HEK293 (cell line): ENCODE measurements at regions not wholly inside any gene's neighbourhood (a gene's known extent, or its start where the extent isn't known, plus 50 kb on each side); places are given as distances from the start of the nearest gene placed in this dataset.
A peak's percentile ranks its signal among the peaks of the same experiment; 100 is the strongest.

Experiments used
- CTCF ChIA-PET: fragments of 350-600 bp; formaldehyde crosslinking; extraction: SDS; loops from one replicate; lab custom pipeline; 2021; ENCODE audit warnings: antibody characterized with exemption; lab: Yijun Ruan, JAX
- POLR2A ChIA-PET: fragments of 300-600 bp; formaldehyde crosslinking; extraction: SDS; loops from one replicate; lab custom pipeline; 2020; ENCODE audit warnings: antibody characterized with exemption, inconsistent platforms; lab: Yijun Ruan, JAX
- H3K27ac ChIP-seq: fragments of 200-500 bp; sonication (Bioruptor generic); 2 replicates; pipeline ENCODE4 v1.5.1; 2014; ENCODE audit warnings: low read depth, low read length, control low read depth, inconsistent platforms; ENCODE audit errors: extremely low read depth
- H3K36me3 ChIP-seq, 2 experiments: fragments of 200-500 bp in 1 of 2; sonication (Bioruptor generic) in 1 of 2; 1 replicate in 1 of 2; 2 replicates in 1 of 2; pipeline ENCODE4 v1.5.1; 2014 to 2017; ENCODE audit warnings: inconsistent platforms in 2 of 2, low read length in 2 of 2; ENCODE audit not compliant: control insufficient read depth in 2 of 2, insufficient read depth in 1 of 2
- H3K4me1 ChIP-seq: fragments of 200-500 bp; sonication (Bioruptor generic); 2 replicates; pipeline ENCODE4 v1.5.1; 2014; ENCODE audit warnings: mild to moderate bottlenecking, low read length, inconsistent platforms; ENCODE audit not compliant: control insufficient read depth, insufficient read depth
- H3K4me3 ChIP-seq: 2 replicates; pipeline ENCODE4 v1.5.1; 2011; ENCODE audit warnings: low read depth, mild to moderate bottlenecking, control low read depth, low read length, moderate library complexity
- H3K9me3 ChIP-seq: fragments of 200-500 bp; sonication (Bioruptor generic); 2 replicates; pipeline ENCODE4 v1.5.1; 2014; ENCODE audit warnings: low read depth, low read length, inconsistent platforms; ENCODE audit not compliant: control insufficient read depth, insufficient read depth
- BCL6B ChIP-seq: fragments of 450-650 bp; formaldehyde crosslinking; IDR thresholded peaks from 2 replicates; pipeline ENCODE4 v1.5.1; 2017; ENCODE audit warnings: missing biosample characterization, missing genetic modification characterization
- KLF16 ChIP-seq: fragments of 450-650 bp; formaldehyde crosslinking; IDR thresholded peaks from 2 replicates; pipeline ENCODE4 v1.5.1; 2017; ENCODE audit warnings: missing biosample characterization, missing genetic modification characterization
- MYNN ChIP-seq: fragments of 450-650 bp; formaldehyde crosslinking; IDR thresholded peaks from 2 replicates; pipeline ENCODE4 v1.5.1; 2016; ENCODE audit warnings: missing biosample characterization, missing genetic modification characterization, borderline replicate concordance
- PRDM10 ChIP-seq: fragments of 450-650 bp; formaldehyde crosslinking; IDR thresholded peaks from 2 replicates; pipeline ENCODE4 v1.5.1; 2016; ENCODE audit warnings: missing biosample characterization, missing genetic modification characterization
- WT1 ChIP-seq: fragments of 450-650 bp; formaldehyde crosslinking; IDR thresholded peaks from 2 replicates; pipeline ENCODE4 v1.5.1; 2016; ENCODE audit warnings: missing biosample characterization, missing genetic modification characterization
- YY2 ChIP-seq: fragments of 450-650 bp; formaldehyde crosslinking; IDR thresholded peaks from 2 replicates; pipeline ENCODE4 v1.5.1; 2016; ENCODE audit warnings: missing biosample characterization, missing genetic modification characterization
- ZBTB21 ChIP-seq: fragments of 450-650 bp; formaldehyde crosslinking; IDR thresholded peaks from 2 replicates; pipeline ENCODE4 v1.5.1; 2017; ENCODE audit warnings: missing biosample characterization, missing genetic modification characterization
- ZBTB48 ChIP-seq: fragments of 450-650 bp; formaldehyde crosslinking; IDR thresholded peaks from 2 replicates; pipeline ENCODE4 v1.5.1; 2016; ENCODE audit warnings: missing biosample characterization, missing genetic modification characterization
- ZIC2 ChIP-seq: fragments of 450-650 bp; formaldehyde crosslinking; IDR thresholded peaks from 2 replicates; pipeline ENCODE4 v1.5.1; 2016; ENCODE audit warnings: missing biosample characterization, missing genetic modification characterization
- ZNF133 ChIP-seq: fragments of 450-650 bp; formaldehyde crosslinking; IDR thresholded peaks from 2 replicates; pipeline ENCODE4 v1.5.1; 2016; ENCODE audit warnings: missing biosample characterization, missing genetic modification characterization
- ZNF155 ChIP-seq: fragments of 450-650 bp; formaldehyde crosslinking; IDR thresholded peaks from 2 replicates; pipeline ENCODE4 v1.5.1; 2016; ENCODE audit warnings: missing biosample characterization, missing genetic modification characterization
- ZNF19 ChIP-seq: fragments of 450-650 bp; formaldehyde crosslinking; IDR thresholded peaks from 2 replicates; pipeline ENCODE4; 2016; ENCODE audit warnings: missing biosample characterization, missing genetic modification characterization, low read depth
- ZNF341 ChIP-seq: fragments of 450-650 bp; formaldehyde crosslinking; IDR thresholded peaks from 2 replicates; pipeline ENCODE4; 2016; ENCODE audit warnings: low read depth, missing biosample characterization, missing genetic modification characterization
- ZNF501 ChIP-seq: fragments of 450-650 bp; formaldehyde crosslinking; IDR thresholded peaks from 2 replicates; pipeline ENCODE4 v1.5.1; 2016; ENCODE audit warnings: missing biosample characterization, missing genetic modification characterization
- ZNF580 ChIP-seq: fragments of 450-650 bp; formaldehyde crosslinking; IDR thresholded peaks from 2 replicates; pipeline ENCODE4 v1.5.1; 2016; ENCODE audit warnings: missing biosample characterization, missing genetic modification characterization
- ZNF645 ChIP-seq: fragments of 450-650 bp; formaldehyde crosslinking; IDR thresholded peaks from 2 replicates; pipeline ENCODE4; 2016; ENCODE audit warnings: missing biosample characterization, missing genetic modification characterization
- ZNF660 ChIP-seq: fragments of 450-650 bp; IDR thresholded peaks from 2 replicates; pipeline ENCODE4 v1.5.1; 2018; ENCODE audit warnings: missing biosample characterization, mild to moderate bottlenecking, missing genetic modification characterization
- ZNF692 ChIP-seq: fragments of 450-650 bp; formaldehyde crosslinking; IDR thresholded peaks from 2 replicates; pipeline ENCODE4 v1.5.1; 2016; ENCODE audit warnings: missing biosample characterization, missing genetic modification characterization
- ZNF791 ChIP-seq: fragments of 450-650 bp; formaldehyde crosslinking; IDR thresholded peaks from 2 replicates; pipeline ENCODE4 v1.5.1; 2016; ENCODE audit warnings: missing biosample characterization, missing genetic modification characterization
- ZSCAN16 ChIP-seq: fragments of 450-650 bp; formaldehyde crosslinking; IDR thresholded peaks from 2 replicates; pipeline ENCODE4 v1.5.1; 2016; ENCODE audit warnings: missing biosample characterization, missing genetic modification characterization
- ZSCAN23 ChIP-seq: fragments of 450-650 bp; formaldehyde crosslinking; IDR thresholded peaks from 2 replicates; pipeline ENCODE4 v1.5.1; 2016; ENCODE audit warnings: missing biosample characterization, missing genetic modification characterization

- Histone ChIP-seq H3K27ac (no peak overlapping the region), H3K4me1 (no peaks in the 10 kb centered on the region), H3K36me3 (no peaks in the 10 kb centered on the region), H3K9me3 (no peaks in the 10 kb centered on the region), H3K4me3 (no peak overlapping the region)
- ChIA-PET CTCF (no interaction called here), POLR2A (no interaction called here)
- TF ChIP-seq WT1: no peak
- no peak for TF ChIP-seq MYNN (tag by site-specific recombination)
- TF ChIP-seq ZNF19 (tag by site-specific recombination): no peak
- no peak for TF ChIP-seq ZBTB48
- no peak for TF ChIP-seq YY2
- TF ChIP-seq ZNF341 (tag by site-specific recombination): no peak
- no peak for TF ChIP-seq ZNF645 (tag by site-specific recombination)
- TF ChIP-seq ZNF155 (tag by site-specific recombination): no peak
- no peak for TF ChIP-seq ZNF580 (tag by site-specific recombination)
- TF ChIP-seq ZNF660 (tag by site-specific recombination): no peak
Measured at GRCh38 chr3:40845916-40846315, 321.2 kb downstream of the ZNF621 start.

- ChIA-PET POLR2A (no interaction called here), CTCF (no interaction called here)
- Histone ChIP-seq H3K9me3 (no peaks in the 10 kb centered on the region), H3K4me1 (no peaks in the 10 kb centered on the region), H3K27ac (no peak overlapping the region), H3K36me3 (no peaks in the 10 kb centered on the region), H3K4me3 (no peak overlapping the region)
- TF ChIP-seq ZNF133 (tag by site-specific recombination) (no peak), ZNF19 (tag by site-specific recombination) (no peak), ZSCAN23 (tag by site-specific recombination) (no peak), PRDM10 (tag by site-specific recombination) (no peak), ZNF791 (no peak)
Measured at GRCh38 chr3:40846451-40846850, 321.7 kb downstream of the ZNF621 start.

- ChIA-PET CTCF (interaction anchor here (0.6 to 0.7 kb wide), 4 partner anchors 244 to 819 kb away, joined by 3 to 4 read pairs (median 3); no protein-coding TSS in a partner anchor), POLR2A (no interaction called here)
- H3K36me3 ChIP-seq: no peaks in the 10 kb centered on the region
- no peaks in the 10 kb centered on the region for H3K9me3 ChIP-seq
- TF ChIP-seq ZSCAN16 (tag by site-specific recombination): no peak
- no peak for TF ChIP-seq ZNF692 (tag by site-specific recombination)
- TF ChIP-seq ZBTB21 (tag by site-specific recombination): no peak
- TF ChIP-seq KLF16: no peak
- TF ChIP-seq ZIC2 (tag by site-specific recombination): peak; percentile 38
- TF ChIP-seq BCL6B (tag by site-specific recombination): no peak
- TF ChIP-seq ZNF501 (tag by site-specific recombination): no peak
- TF ChIP-seq, all 188 proteins: peak for 1
- Histone ChIP-seq H3K4me1 (no peaks in the 10 kb centered on the region), H3K27ac (no peak overlapping the region), H3K4me3 (no peak overlapping the region)
Measured at GRCh38 chr3:40847551-40847992, 322.8 kb downstream of the ZNF621 start.
